Small intestine (tissue), 7 donors: ENCODE measurements at regions not wholly inside any gene's neighbourhood (a gene's known extent, or its start where the extent isn't known, plus 50 kb on each side); places are given as distances from the start of the nearest gene placed in this dataset.

Experiments
- DNase-seq, 2 donors: peaks; one replicate each; pipeline versions ENCODE4 v3.0.0 to v3.0.0-alpha.2; 2013
- FAIRE-seq: peaks from 2 replicates; lab custom pipeline; 2012; peaks lifted over from hg19 to GRCh38; lab: Jason Lieb, UNC
- H3K27ac ChIP-seq, 3 donors: one replicate each; pipeline ENCODE4 v1.5.1; 2013; ENCODE audit warnings: low read length in 2 of 3, mild to moderate bottlenecking in 2 of 3, control low read depth in 1 of 3, inconsistent platforms in 1 of 3, low read depth in 1 of 3, moderate library complexity in 1 of 3
- H3K27me3 ChIP-seq, 3 donors: one replicate each; pipeline ENCODE4 v1.6.1; 2013; ENCODE audit warnings: low read length in 3 of 3, inconsistent platforms in 1 of 3; ENCODE audit not compliant: control insufficient read depth in 3 of 3, insufficient read depth in 3 of 3
- H3K36me3 ChIP-seq, 3 donors: one replicate each; pipeline ENCODE4 v1.6.1; 2013; ENCODE audit warnings: low read length in 3 of 3, inconsistent platforms in 1 of 3, low read depth in 1 of 3, mild to moderate bottlenecking in 1 of 3, moderate library complexity in 1 of 3; ENCODE audit not compliant: control insufficient read depth in 3 of 3, insufficient read depth in 2 of 3
- H3K4me1 ChIP-seq, 3 donors: one replicate each; pipeline ENCODE4 v1.6.1; 2013; ENCODE audit warnings: low read length in 2 of 3, inconsistent platforms in 1 of 3, low read depth in 1 of 3, mild to moderate bottlenecking in 1 of 3, moderate library complexity in 1 of 3; ENCODE audit not compliant: control insufficient read depth in 3 of 3, insufficient read depth in 2 of 3
- H3K4me3 ChIP-seq, 3 donors: one replicate each; pipeline ENCODE4 v1.5.1; 2013; ENCODE audit warnings: low read length in 3 of 3, control low read depth in 1 of 3, inconsistent platforms in 1 of 3, low read depth in 1 of 3, mild to moderate bottlenecking in 1 of 3, moderate library complexity in 1 of 3
- H3K9me3 ChIP-seq, 2 donors: one replicate each; pipeline ENCODE4 v1.6.1; 2013; ENCODE audit warnings: low read depth in 1 of 2, low read length in 1 of 2; ENCODE audit not compliant: control insufficient read depth in 2 of 2, insufficient read depth in 1 of 2
- WGBS, 3 donors: extraction: QIAGEN DNeasy Blood & Tissue Kit; methylation state at CpG; one replicate each; pipeline ENCODE4 v1.1.7; 2013; 5-methylcytosine and 5-hydroxymethylcytosine counted together
- donor health status: healthy with polysubstance abuse.
- donor health status: control.
- donor health status: control.
- donor health status: Bipolar disorder and iron deficiency.
- donor health status: healthy.

- WGBS, 3 donors, result 82 to 91% (median 84%) methylated on average over 4 of the region's 4 CpGs
- Histone ChIP-seq H3K9me3 (no peaks in the 10 kb centered on the region), H3K27ac (no peak overlapping the region), H3K4me3 (no peak overlapping the region), H3K36me3 (no peaks in the 10 kb centered on the region), H3K4me1 (peaks cover 0 to 3% (median 0%) of the 10 kb centered on the region in 3 donors), H3K27me3 (no peaks in the 10 kb centered on the region)
- no peak for FAIRE-seq
- DNase-seq, result no peak
Measured at GRCh38 chrX:16474511-16474910, 175.4 kb upstream of the S100G start.

- H3K4me1 ChIP-seq, result peaks cover 0 to 3% (median 0%) of the 10 kb centered on the region in 3 donors
- no peaks in the 10 kb centered on the region for H3K36me3 ChIP-seq
- no peak overlapping the region for H3K4me3 ChIP-seq
- FAIRE-seq, result no peak
- H3K9me3 ChIP-seq, result no peaks in the 10 kb centered on the region
- no peaks in the 10 kb centered on the region for H3K27me3 ChIP-seq
- H3K27ac ChIP-seq, result no peak overlapping the region
- whole genome bisulfite sequencing, 3 donors, result 77 to 89% (median 82%) methylated on average over 7 to 8 of the region's 8 CpGs
- DNase-seq, result no peak
Measured at GRCh38 chrX:16476009-16476408, 173.9 kb upstream of the S100G start.

GRCh38 chrX:16476692-16477091 lies 173.3 kb upstream of the S100G start:
- FAIRE-seq, result no peak
- no peaks in the 10 kb centered on the region for H3K27me3 ChIP-seq
- 73 to 79% (median 77%) methylated on average over 2 of the region's 2 CpGs for WGBS, 3 donors
- H3K4me3 ChIP-seq, result no peak overlapping the region
- peak; percentile 28 to 32 for DNase-seq
- no peaks in the 10 kb centered on the region for H3K36me3 ChIP-seq
- no peaks in the 10 kb centered on the region for H3K9me3 ChIP-seq
- no peak overlapping the region for H3K27ac ChIP-seq
- H3K4me1 ChIP-seq, result peaks cover 0 to 3% (median 0%) of the 10 kb centered on the region in 3 donors

GRCh38 chrX:16479206-16479869 lies 170.6 kb upstream of the S100G start:
- DNase-seq (peak; percentile 52 to 86), FAIRE-seq (peak; percentile 64)
- H3K27me3 ChIP-seq, result no peaks in the 10 kb centered on the region
- 17 to 55% (median 34%) methylated on average over 5 of the region's 5 CpGs for WGBS, 3 donors
- peak overlapping the region in 1 of 3 donors; percentile 38 for H3K27ac ChIP-seq
- H3K4me1 ChIP-seq, result peaks cover 0 to 3% (median 0%) of the 10 kb centered on the region in 3 donors
- H3K4me3 ChIP-seq, result no peak overlapping the region
- H3K36me3 ChIP-seq, result no peaks in the 10 kb centered on the region
- no peaks in the 10 kb centered on the region for H3K9me3 ChIP-seq

- H3K36me3 ChIP-seq, result no peaks in the 10 kb centered on the region
- FAIRE-seq (no peak), DNase-seq (no peak)
- H3K4me1 ChIP-seq, result peaks cover 0 to 3% (median 0%) of the 10 kb centered on the region in 3 donors
- H3K4me3 ChIP-seq, result no peak overlapping the region
- no peaks in the 10 kb centered on the region for H3K27me3 ChIP-seq
- 88 to 92% (median 92%) methylated on average over 4 of the region's 4 CpGs for WGBS, 3 donors
- H3K9me3 ChIP-seq, result no peaks in the 10 kb centered on the region
- H3K27ac ChIP-seq, result peak overlapping the region in 2 of 3 donors; percentile 20 to 38
Measured at GRCh38 chrX:16480049-16480448, 169.9 kb upstream of the S100G start.

GRCh38 chrX:16484338-16484737 lies 165.6 kb upstream of the S100G start:
- Histone ChIP-seq H3K4me1 (no peaks in the 10 kb centered on the region), H3K27me3 (no peaks in the 10 kb centered on the region), H3K4me3 (no peak overlapping the region), H3K27ac (no peak overlapping the region), H3K9me3 (no peaks in the 10 kb centered on the region), H3K36me3 (no peaks in the 10 kb centered on the region)
- FAIRE-seq (peak; percentile 33), DNase-seq (no peak)

- Histone ChIP-seq H3K36me3 (no peaks in the 10 kb centered on the region), H3K27me3 (no peaks in the 10 kb centered on the region), H3K27ac (no peak overlapping the region), H3K9me3 (no peaks in the 10 kb centered on the region), H3K4me3 (no peak overlapping the region), H3K4me1 (no peaks in the 10 kb centered on the region)
- WGBS, 3 donors, result 77 to 92% (median 83%) methylated on average over 2 of the region's 2 CpGs
- DNase-seq (no peak), FAIRE-seq (no peak)
Measured at GRCh38 chrX:16487620-16488385, 162.2 kb upstream of the S100G start.

GRCh38 chrX:16488959-16489358 lies 161.0 kb upstream of the S100G start:
- Histone ChIP-seq H3K4me1 (no peaks in the 10 kb centered on the region), H3K27ac (no peak overlapping the region), H3K27me3 (no peaks in the 10 kb centered on the region), H3K36me3 (no peaks in the 10 kb centered on the region), H3K9me3 (no peaks in the 10 kb centered on the region), H3K4me3 (no peak overlapping the region)
- DNase-seq, result no peak
- no peak for FAIRE-seq
- 93 to 95% (median 94%) methylated on average over 3 of the region's 3 CpGs for WGBS, 3 donors
